B cell (primary cell): ENCODE measurements at regions not wholly inside any gene's neighbourhood (a gene's known extent, or its start where the extent isn't known, plus 50 kb on each side); places are given as distances from the start of the nearest gene placed in this dataset.

Experiments
- ATAC-seq: fragments of 200-7000 bp; cut with Tn5 transposase; one replicate; pipeline ENCODE4 v1.10.0; 2021; ENCODE audit warnings: low read depth, mild to moderate bottlenecking, moderate number of reproducible peaks, moderate library complexity
- CTCF ChIA-PET: fragments of 350-600 bp; sonication (Branson Sonifier 250); formaldehyde crosslinking; loops from one replicate; lab custom pipeline; 2021; ENCODE audit warnings: antibody characterized with exemption, inconsistent platforms; lab: Charles Lee
- POLR2A ChIA-PET: fragments of 350-600 bp; sonication (Branson Sonifier 250); formaldehyde crosslinking; loops from one replicate; lab custom pipeline; 2021; ENCODE audit warnings: antibody characterized with exemption; lab: Charles Lee
- DNase-seq: peaks from one replicate; pipeline ENCODE4 v3.0.0; 2013
- H2AFZ ChIP-seq: 2 replicates; pipeline ENCODE4 v1.6.1; 2012; ENCODE audit warnings: mild to moderate bottlenecking, low read depth, low read length; ENCODE audit not compliant: insufficient read depth, poor library complexity, severe bottlenecking
- H3K27ac ChIP-seq, 2 donors: 1 replicate in 1 of 2; 2 replicates in 1 of 2; pipeline ENCODE4 v1.5.1; 2012 to 2013; ENCODE audit warnings: low read length in 2 of 2, mild to moderate bottlenecking in 2 of 2, moderate library complexity in 1 of 2
- H3K27me3 ChIP-seq, 4 experiments: fragments of 200-600 bp in 1 of 4; sonication (generic) in 1 of 4; replicated peaks in 1 of 4; 1 replicate in 2 of 4; 2 replicates in 2 of 4; pipeline versions ENCODE4 v1.6.1 to v1.7.0; 2013 to 2016; ENCODE audit warnings: low read length in 3 of 4, mild to moderate bottlenecking in 2 of 4, mixed read lengths in 1 of 4, moderate library complexity in 1 of 4; ENCODE audit not compliant: insufficient read depth in 4 of 4, control insufficient read depth in 3 of 4; ENCODE audit errors: control extremely low read depth in 1 of 4
- H3K36me3 ChIP-seq, 2 experiments: replicated peaks in 1 of 2; 1 replicate in 1 of 2; 2 replicates in 1 of 2; pipeline versions ENCODE4 v1.6.1 to v1.7.1; 2013; ENCODE audit warnings: low read length in 1 of 2; ENCODE audit not compliant: insufficient read depth in 2 of 2, control insufficient read depth in 1 of 2; ENCODE audit errors: control extremely low read depth in 1 of 2, extremely low read depth in 1 of 2
- H3K4me1 ChIP-seq, 2 donors: fragments of 200-600 bp in 1 of 2; sonication (generic) in 1 of 2; 1 replicate in 1 of 2; 2 replicates in 1 of 2; pipeline versions ENCODE4 v1.5.1 to v1.6.1; 2013 to 2017; ENCODE audit warnings: low read length in 2 of 2; ENCODE audit not compliant: control insufficient read depth in 2 of 2, insufficient read depth in 2 of 2
- H3K4me2 ChIP-seq: replicated peaks from 2 replicates; pipeline ENCODE3; 2012; ENCODE audit warnings: mild to moderate bottlenecking, low read depth, low read length; ENCODE audit not compliant: poor library complexity, severe bottlenecking
- H3K4me3 ChIP-seq, 5 experiments: fragments of 200-600 bp in 1 of 5; sonication (generic) in 1 of 5; 1 replicate in 3 of 5; 2 replicates in 2 of 5; pipeline versions ENCODE4 v1.5.1 to v1.7.0; 2011 to 2016; ENCODE audit warnings: low read length in 4 of 5, mild to moderate bottlenecking in 4 of 5, low read depth in 2 of 5, control low read depth in 1 of 5, moderate library complexity in 1 of 5; ENCODE audit not compliant: insufficient read depth in 1 of 5; ENCODE audit errors: control extremely low read depth in 1 of 5, extremely low read depth in 1 of 5
- H3K79me2 ChIP-seq: fragments of 200-600 bp; sonication (generic); one replicate; pipeline ENCODE4 v1.6.0; 2016; ENCODE audit warnings: low read length; ENCODE audit not compliant: control insufficient read depth, insufficient read depth
- H3K9ac ChIP-seq: fragments of 200-600 bp; sonication (generic); 2 replicates; pipeline ENCODE4 v1.6.1; 2017; ENCODE audit warnings: mild to moderate bottlenecking, low read length, moderate library complexity
- H3K9me3 ChIP-seq, 3 donors: one replicate each; pipeline versions ENCODE4 v1.6.1 to v1.7.1; 2013; ENCODE audit warnings: low read length in 2 of 3; ENCODE audit not compliant: control insufficient read depth in 2 of 3, insufficient read depth in 1 of 3; ENCODE audit errors: control extremely low read depth in 1 of 3
- H4K20me1 ChIP-seq: 2 replicates; pipeline ENCODE4 v1.6.0; 2012; ENCODE audit warnings: mild to moderate bottlenecking, low read length; ENCODE audit not compliant: insufficient read depth, control insufficient read depth, poor library complexity, severe bottlenecking
- H3K27ac Mint-ChIP-seq: one replicate; pipeline ENCODE4 v1.8.0; 2021; ENCODE audit warnings: mixed read lengths
- H3K27me3 Mint-ChIP-seq: one replicate; pipeline ENCODE4 v1.8.0; 2021; ENCODE audit warnings: mixed read lengths
- H3K4me1 Mint-ChIP-seq: one replicate; pipeline ENCODE4 v1.8.0; 2021; ENCODE audit warnings: mixed read lengths
- H3K4me3 Mint-ChIP-seq: one replicate; pipeline ENCODE4 v1.8.0; 2021; ENCODE audit warnings: mixed read lengths
- H3K9me3 Mint-ChIP-seq: one replicate; pipeline ENCODE4 v1.8.0; 2022; ENCODE audit warnings: mixed read lengths; ENCODE audit not compliant: insufficient read depth
- CTCF ChIP-seq: fragments of 200-600 bp; IDR thresholded peaks from one replicate; pipeline ENCODE4 v1.8.0; 2022; ENCODE audit warnings: antibody characterized with exemption, mild to moderate bottlenecking
- EZH2 ChIP-seq: IDR thresholded peaks from 2 replicates; pipeline ENCODE4 v1.6.1; 2012; ENCODE audit warnings: borderline replicate concordance, low read depth, mild to moderate bottlenecking, moderate library complexity, low read length; ENCODE audit not compliant: insufficient read depth, poor library complexity, severe bottlenecking
- WGBS: methylation state at CpG from one replicate; pipeline ENCODE4 v1.1.5; 2013; ENCODE audit warnings: missing lambda C conversion rate; ENCODE audit not compliant: insufficient coverage; 5-methylcytosine and 5-hydroxymethylcytosine counted together
- intact Hi-C: fragments of 100-400 bp; cut with micrococcal nuclease; formaldehyde crosslinking; loops from one replicate; pipeline ENCODE4 v1.10.0; 2022

GRCh38 chr10:128859738-128860386, 607.2 kb upstream of the MGMT start:
- H3K9ac ChIP-seq: no peak overlapping the region
- H3K27ac ChIP-seq: no peak overlapping the region
- CTCF ChIA-PET: no interaction called here
- no peaks in the 10 kb centered on the region for H4K20me1 ChIP-seq
- no peaks in the 10 kb centered on the region for H3K4me1 Mint-ChIP-seq
- H3K4me1 ChIP-seq: no peaks in the 10 kb centered on the region
- ATAC-seq (no peak), DNase-seq (no peak)
- no peak overlapping the region for H2AFZ ChIP-seq
- H3K4me3 ChIP-seq: no peak overlapping the region
- H3K27me3 ChIP-seq: no peaks in the 10 kb centered on the region
- intact Hi-C loops: no loop called here
- no peak overlapping the region for H3K27ac Mint-ChIP-seq
- H3K9me3 Mint-ChIP-seq: no peaks in the 10 kb centered on the region
- no peaks in the 10 kb centered on the region for H3K79me2 ChIP-seq
- no peaks in the 10 kb centered on the region for H3K27me3 Mint-ChIP-seq
- POLR2A ChIA-PET: no interaction called here
- peaks cover 0 to 3% (median 0%) of the 10 kb centered on the region in 3 donors for H3K9me3 ChIP-seq
- no peak overlapping the region for H3K4me3 Mint-ChIP-seq
- 57% methylated on average over 3 of the region's 8 CpGs for WGBS
- H3K36me3 ChIP-seq: no peaks in the 10 kb centered on the region
- TF ChIP-seq EZH2: no peak
- peak; percentile 40 for TF ChIP-seq CTCF
- no peak overlapping the region for H3K4me2 ChIP-seq

GRCh38 chr10:128860574-128860973, 606.5 kb upstream of the MGMT start:
- Histone ChIP-seq H2AFZ (no peak overlapping the region), H3K4me3 (no peak overlapping the region), H3K9me3 (peaks cover 0 to 3% (median 0%) of the 10 kb centered on the region in 3 donors), H3K27ac (no peak overlapping the region), H4K20me1 (no peaks in the 10 kb centered on the region), H3K27me3 (no peaks in the 10 kb centered on the region), H3K9ac (no peak overlapping the region), H3K36me3 (no peaks in the 10 kb centered on the region), H3K4me1 (no peaks in the 10 kb centered on the region), H3K4me2 (no peak overlapping the region), H3K79me2 (no peaks in the 10 kb centered on the region)
- ChIA-PET POLR2A (no interaction called here), CTCF (no interaction called here)
- DNase-seq (no peak), ATAC-seq (no peak)
- WGBS: 71% methylated on average over 9 of the region's 9 CpGs
- Mint-ChIP-seq H3K9me3 (no peaks in the 10 kb centered on the region), H3K4me1 (no peaks in the 10 kb centered on the region), H3K27me3 (no peaks in the 10 kb centered on the region), H3K27ac (no peak overlapping the region), H3K4me3 (no peak overlapping the region)
- TF ChIP-seq CTCF (no peak), EZH2 (no peak)
- intact Hi-C loops: no loop called here
